ENCODE measurements at regions not wholly inside any gene's neighbourhood (a gene's known extent, or its start where the extent isn't known, plus 50 kb on each side); places are given as distances from the start of the nearest gene placed in this dataset.

DNA sequence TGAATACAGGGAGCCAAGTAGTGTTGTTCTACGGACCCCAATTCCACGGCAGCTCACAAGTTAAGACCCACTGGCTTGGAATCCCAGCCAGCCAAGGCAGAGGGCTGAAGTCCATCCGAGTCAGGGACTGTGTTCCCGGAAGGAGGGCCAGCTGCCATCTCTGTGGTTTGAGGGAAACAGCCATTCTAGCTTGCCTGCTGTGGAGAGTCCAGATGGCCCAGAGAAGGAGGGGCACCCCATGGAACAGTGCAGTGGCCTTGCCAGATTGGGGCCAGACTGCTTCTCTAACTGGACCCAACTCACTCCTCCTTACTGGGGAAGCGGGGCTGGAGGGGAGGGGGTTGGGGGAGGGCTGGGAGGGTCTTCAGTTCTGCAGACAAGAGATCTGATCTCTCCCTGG, 156.4 kb downstream of the FAM181B start:
- Histone ChIP-seq H3K9ac (ENCODE audit: low read length) (no peak overlapping the region), H4K20me1 (ENCODE audit: insufficient read depth, low read length) (no peaks in the 10 kb centered on the region), H3K27ac (ENCODE audit: low read depth, low read length, poor library complexity, severe bottlenecking) (no peak overlapping the region), H3K9me2 (ENCODE audit: low read depth, low read length) (no peaks in the 10 kb centered on the region), H3K9me3 (ENCODE audit: low read length) (no peaks in the 10 kb centered on the region), H3K79me2 (ENCODE audit: insufficient read depth, low read length) (no peaks in the 10 kb centered on the region), H3K4me1 (ENCODE audit: insufficient read depth, low read length, severe bottlenecking) (no peaks in the 10 kb centered on the region), H3K4me3 (ENCODE audit: low read depth, low read length, poor library complexity, severe bottlenecking) (no peak overlapping the region), H2AFZ (ENCODE audit: low read length) (no peak overlapping the region), H3K4me2 (ENCODE audit: low read length) (no peak overlapping the region), H3K27me3 (ENCODE audit: insufficient read depth, low read length) (no peaks in the 10 kb centered on the region), H3F3A (ENCODE audit: insufficient read depth, low read length) (no peaks in the 10 kb centered on the region), H3K36me3 (ENCODE audit: insufficient read depth, low read length) (no peaks in the 10 kb centered on the region)
- no peak for TF ChIP-seq EZH2 (IDR thresholded peaks at IDR 0.05; ENCODE audit: borderline replicate concordance, low read length)
- TF ChIP-seq, protein P1, sequence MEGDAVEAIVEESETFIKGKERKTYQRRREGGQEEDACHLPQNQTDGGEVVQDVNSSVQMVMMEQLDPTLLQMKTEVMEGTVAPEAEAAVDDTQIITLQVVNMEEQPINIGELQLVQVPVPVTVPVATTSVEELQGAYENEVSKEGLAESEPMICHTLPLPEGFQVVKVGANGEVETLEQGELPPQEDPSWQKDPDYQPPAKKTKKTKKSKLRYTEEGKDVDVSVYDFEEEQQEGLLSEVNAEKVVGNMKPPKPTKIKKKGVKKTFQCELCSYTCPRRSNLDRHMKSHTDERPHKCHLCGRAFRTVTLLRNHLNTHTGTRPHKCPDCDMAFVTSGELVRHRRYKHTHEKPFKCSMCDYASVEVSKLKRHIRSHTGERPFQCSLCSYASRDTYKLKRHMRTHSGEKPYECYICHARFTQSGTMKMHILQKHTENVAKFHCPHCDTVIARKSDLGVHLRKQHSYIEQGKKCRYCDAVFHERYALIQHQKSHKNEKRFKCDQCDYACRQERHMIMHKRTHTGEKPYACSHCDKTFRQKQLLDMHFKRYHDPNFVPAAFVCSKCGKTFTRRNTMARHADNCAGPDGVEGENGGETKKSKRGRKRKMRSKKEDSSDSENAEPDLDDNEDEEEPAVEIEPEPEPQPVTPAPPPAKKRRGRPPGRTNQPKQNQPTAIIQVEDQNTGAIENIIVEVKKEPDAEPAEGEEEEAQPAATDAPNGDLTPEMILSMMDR (IDR thresholded peaks at IDR 0.05; ENCODE audit: low read length) = no peak

DNA sequence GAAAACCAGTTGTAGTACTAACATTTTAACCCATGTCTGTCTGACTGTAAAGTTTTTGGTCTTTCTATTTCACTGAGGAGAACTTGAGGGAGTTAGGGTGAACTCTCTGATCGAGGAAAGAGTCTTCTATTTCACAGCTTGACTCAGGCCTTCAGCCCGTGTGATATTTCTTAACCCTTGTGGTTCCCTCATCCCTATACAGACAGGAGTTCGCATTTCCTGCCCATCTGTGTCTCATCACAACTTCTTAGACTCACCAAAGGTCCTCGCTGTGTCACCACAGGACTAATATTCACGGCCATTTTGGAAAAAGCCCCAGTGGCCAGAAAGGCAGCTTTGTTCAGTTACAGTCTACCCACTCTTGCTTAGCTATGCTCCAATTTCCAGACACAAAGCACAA, 172.8 kb downstream of the FAM181B start:
- H2AFZ ChIP-seq (ENCODE audit: low read length) = no peak overlapping the region
- no peak overlapping the region for H3K9ac ChIP-seq (ENCODE audit: low read length)
- H3K4me1 ChIP-seq (ENCODE audit: insufficient read depth, low read length, severe bottlenecking) = peaks cover 9% of the 10 kb centered on the region
- H4K20me1 ChIP-seq (ENCODE audit: insufficient read depth, low read length) = no peaks in the 10 kb centered on the region
- no peak overlapping the region for H3K4me3 ChIP-seq (ENCODE audit: low read depth, low read length, poor library complexity, severe bottlenecking)
- no peaks in the 10 kb centered on the region for H3K79me2 ChIP-seq (ENCODE audit: insufficient read depth, low read length)
- no peak overlapping the region for H3K27ac ChIP-seq (ENCODE audit: low read depth, low read length, poor library complexity, severe bottlenecking)
- no peaks in the 10 kb centered on the region for H3K36me3 ChIP-seq (ENCODE audit: insufficient read depth, low read length)
- no peak overlapping the region for H3K4me2 ChIP-seq (ENCODE audit: low read length)
- TF ChIP-seq, protein P1 (IDR thresholded peaks at IDR 0.05; ENCODE audit: low read length) = no peak
- TF ChIP-seq EZH2 (IDR thresholded peaks at IDR 0.05; ENCODE audit: borderline replicate concordance, low read length) = no peak
- H3K9me3 ChIP-seq (ENCODE audit: low read length) = no peaks in the 10 kb centered on the region
- H3K27me3 ChIP-seq (ENCODE audit: insufficient read depth, low read length) = no peaks in the 10 kb centered on the region
- H3F3A ChIP-seq (ENCODE audit: insufficient read depth, low read length) = no peaks in the 10 kb centered on the region
- H3K9me2 ChIP-seq (ENCODE audit: low read depth, low read length) = no peaks in the 10 kb centered on the region

DNA sequence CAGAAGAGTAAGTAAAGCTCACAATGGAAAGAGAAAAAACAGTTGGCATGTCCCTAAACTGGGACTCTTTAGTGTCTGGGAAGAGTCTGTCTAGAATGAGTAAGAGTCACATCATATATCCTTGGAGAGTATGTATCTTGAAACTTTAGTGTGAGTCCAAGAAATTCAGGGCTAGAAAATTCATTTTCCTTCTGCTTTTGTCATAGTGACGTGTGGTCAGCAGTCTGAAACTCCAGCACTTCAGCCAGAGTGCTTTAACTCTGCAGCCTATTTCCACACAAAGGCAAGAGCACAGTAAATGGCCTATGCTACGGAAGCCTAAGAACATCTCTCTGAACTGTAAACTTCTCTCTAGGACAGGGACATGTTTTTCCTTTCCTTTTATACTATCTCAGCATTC, 174.1 kb downstream of the FAM181B start:
- no peak overlapping the region for H3K4me2 ChIP-seq (ENCODE audit: low read length)

More for the DNA sequence above, 174.1 kb downstream of the FAM181B start:
- Histone ChIP-seq H3K27ac (ENCODE audit: low read depth, low read length, poor library complexity, severe bottlenecking) (no peak overlapping the region), H3K9me2 (ENCODE audit: low read depth, low read length) (no peaks in the 10 kb centered on the region), H3K4me3 (ENCODE audit: low read depth, low read length, poor library complexity, severe bottlenecking) (no peak overlapping the region), H3K9ac (ENCODE audit: low read length) (no peak overlapping the region), H3F3A (ENCODE audit: insufficient read depth, low read length) (no peaks in the 10 kb centered on the region), H2AFZ (ENCODE audit: low read length) (no peak overlapping the region), H3K9me3 (ENCODE audit: low read length) (no peaks in the 10 kb centered on the region), H4K20me1 (ENCODE audit: insufficient read depth, low read length) (no peaks in the 10 kb centered on the region), H3K27me3 (ENCODE audit: insufficient read depth, low read length) (no peaks in the 10 kb centered on the region), H3K4me1 (ENCODE audit: insufficient read depth, low read length, severe bottlenecking) (peaks cover 9% of the 10 kb centered on the region), H3K79me2 (ENCODE audit: insufficient read depth, low read length) (no peaks in the 10 kb centered on the region), H3K36me3 (ENCODE audit: insufficient read depth, low read length) (no peaks in the 10 kb centered on the region)
- no peak for TF ChIP-seq EZH2 (IDR thresholded peaks at IDR 0.05; ENCODE audit: borderline replicate concordance, low read length)
- TF ChIP-seq, protein P1 (IDR thresholded peaks at IDR 0.05; ENCODE audit: low read length) = no peak

All from OCI-LY1 (cell line).